Right cardiac atrium (tissue), 5 donors: ENCODE measurements at regions not wholly inside any gene's neighbourhood (a gene's known extent, or its start where the extent isn't known, plus 50 kb on each side); places are given as distances from the start of the nearest gene placed in this dataset.
A peak's percentile ranks its signal among the peaks of the same experiment; 100 is the strongest.

Experiments
- ATAC-seq, 2 donors: fragments of 200-7000 bp; cut with Tn5 transposase; one replicate each; pipeline versions ENCODE4 v1.8.0 to v1.9.1; 2020; ENCODE audit warnings: moderate library complexity in 2 of 2, mild to moderate bottlenecking in 1 of 2
- DNase-seq, 3 donors: peaks; one replicate each; pipeline ENCODE4 v3.0.0-alpha.2; 2020
- H3K27ac ChIP-seq: one replicate; pipeline ENCODE4 v1.5.1; 2013; ENCODE audit warnings: mild to moderate bottlenecking, low read length, control low read depth, moderate library complexity
- H3K27me3 ChIP-seq: one replicate; pipeline ENCODE4 v1.6.1; 2013; ENCODE audit not compliant: control insufficient read depth, insufficient read depth
- H3K4me1 ChIP-seq: one replicate; pipeline ENCODE4 v1.6.1; 2013; ENCODE audit warnings: low read length; ENCODE audit not compliant: control insufficient read depth, insufficient read depth
- H3K4me3 ChIP-seq: one replicate; pipeline ENCODE4 v1.5.1; 2013; ENCODE audit warnings: low read length, control low read depth
- H3K9me3 ChIP-seq: one replicate; pipeline ENCODE4 v1.6.1; 2013; ENCODE audit warnings: low read length; ENCODE audit not compliant: control insufficient read depth
- WGBS: extraction: QIAGEN DNeasy Blood & Tissue Kit; methylation state at CpG from one replicate; pipeline ENCODE4 v1.1.7; 2013; 5-methylcytosine and 5-hydroxymethylcytosine counted together
- intact Hi-C, 4 donors: fragments of 100-400 bp; cut with DNase I; formaldehyde crosslinking; loops; one replicate each; pipeline versions ENCODE4 v1.11.0 to v1.14.0; 2022 to 2023
- donor health status: healthy with polysubstance abuse.
- donor health status: DM: no; HTN: yes; CAD: no.
- donor health status: DM: no; HTN: no; CAD: no.
- donor health status: DM: no; HTN: yes; CAD: no; lungs with severe emphysema.
- donor health status: DM: yes; HTN: yes; CAD: no.

DNA sequence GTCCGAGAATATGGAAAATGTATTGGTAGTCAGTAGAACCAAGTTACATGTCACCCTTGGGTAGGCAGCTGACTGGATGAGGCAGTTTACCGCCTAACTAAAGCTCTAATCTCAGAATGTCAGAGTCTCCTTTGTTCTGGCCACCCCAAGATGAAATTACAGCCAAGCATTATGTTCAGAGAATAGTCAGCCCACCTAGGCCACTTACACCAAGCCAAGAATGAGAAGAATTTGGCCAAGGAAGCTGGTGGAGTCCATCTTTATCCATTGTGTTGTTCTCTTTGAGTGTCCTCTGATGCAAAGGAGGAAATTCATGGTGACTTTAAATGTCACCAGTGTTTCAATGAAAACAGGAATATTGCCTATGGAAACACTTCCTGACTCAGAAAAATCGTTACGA lies 275.1 kb upstream of the MAP3K1 start:
- intact Hi-C loops: no loop called here
- DNase-seq (no peak), ATAC-seq (no peak)
- H3K4me1 ChIP-seq: no peaks in the 10 kb centered on the region
- H3K27ac ChIP-seq: no peak overlapping the region
- no peak overlapping the region for H3K4me3 ChIP-seq
- H3K9me3 ChIP-seq: no peaks in the 10 kb centered on the region
- no peaks in the 10 kb centered on the region for H3K27me3 ChIP-seq
- 79% methylated on average over 4 of the region's 4 CpGs for WGBS

DNA sequence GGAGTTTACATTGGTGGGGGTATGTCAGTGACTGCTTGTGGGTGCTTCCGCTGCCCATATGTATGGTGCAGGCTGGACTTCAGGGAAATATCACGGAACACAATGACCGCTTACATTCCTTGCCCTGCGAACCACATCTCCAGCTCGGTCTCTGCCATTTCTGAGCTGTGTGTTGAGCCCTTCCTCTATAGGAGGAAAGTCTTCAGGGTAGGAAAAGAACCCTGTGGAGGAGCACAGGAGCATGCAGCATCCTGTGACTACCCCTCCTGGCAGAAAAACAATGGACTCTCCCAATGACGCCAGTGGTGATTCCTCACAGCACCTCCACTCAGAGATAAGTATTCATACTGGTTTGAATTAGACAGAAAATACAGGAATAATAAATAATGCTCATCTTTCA lies 276.8 kb upstream of the MAP3K1 start:
- intact Hi-C loops: no loop called here
- Histone ChIP-seq H3K27me3 (no peaks in the 10 kb centered on the region), H3K9me3 (no peaks in the 10 kb centered on the region), H3K4me3 (no peak overlapping the region), H3K27ac (no peak overlapping the region), H3K4me1 (no peaks in the 10 kb centered on the region)
- no peak for DNase-seq
- WGBS: 96% methylated on average over 6 of the region's 6 CpGs
- no peak for ATAC-seq

DNA sequence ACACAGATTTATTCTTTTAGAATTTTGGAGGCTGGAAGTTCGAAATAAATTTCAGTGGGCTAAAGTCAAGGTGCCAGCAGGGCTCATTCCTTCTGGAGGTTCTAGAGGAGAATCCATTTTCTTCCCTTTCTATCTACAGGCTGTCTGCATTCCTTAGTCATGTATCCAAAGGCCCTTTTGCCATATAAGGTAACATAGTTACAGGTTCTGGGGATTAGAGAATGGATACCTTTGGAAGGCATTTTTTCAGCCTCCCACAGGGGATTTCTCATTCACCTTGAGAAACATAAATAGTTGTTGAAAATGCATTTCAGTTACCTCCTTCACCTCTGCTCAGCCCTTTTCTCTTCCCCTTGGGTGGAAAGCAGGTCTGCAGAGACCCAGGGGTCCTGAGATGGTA lies 280.0 kb upstream of the MAP3K1 start:
- WGBS: 98% methylated on average over 1 of the region's 1 CpG
- Histone ChIP-seq H3K4me3 (no peak overlapping the region), H3K4me1 (no peaks in the 10 kb centered on the region), H3K27me3 (no peaks in the 10 kb centered on the region), H3K9me3 (no peaks in the 10 kb centered on the region), H3K27ac (no peak overlapping the region)
- DNase-seq: no peak
- intact Hi-C loops: no loop called here
- no peak for ATAC-seq

DNA sequence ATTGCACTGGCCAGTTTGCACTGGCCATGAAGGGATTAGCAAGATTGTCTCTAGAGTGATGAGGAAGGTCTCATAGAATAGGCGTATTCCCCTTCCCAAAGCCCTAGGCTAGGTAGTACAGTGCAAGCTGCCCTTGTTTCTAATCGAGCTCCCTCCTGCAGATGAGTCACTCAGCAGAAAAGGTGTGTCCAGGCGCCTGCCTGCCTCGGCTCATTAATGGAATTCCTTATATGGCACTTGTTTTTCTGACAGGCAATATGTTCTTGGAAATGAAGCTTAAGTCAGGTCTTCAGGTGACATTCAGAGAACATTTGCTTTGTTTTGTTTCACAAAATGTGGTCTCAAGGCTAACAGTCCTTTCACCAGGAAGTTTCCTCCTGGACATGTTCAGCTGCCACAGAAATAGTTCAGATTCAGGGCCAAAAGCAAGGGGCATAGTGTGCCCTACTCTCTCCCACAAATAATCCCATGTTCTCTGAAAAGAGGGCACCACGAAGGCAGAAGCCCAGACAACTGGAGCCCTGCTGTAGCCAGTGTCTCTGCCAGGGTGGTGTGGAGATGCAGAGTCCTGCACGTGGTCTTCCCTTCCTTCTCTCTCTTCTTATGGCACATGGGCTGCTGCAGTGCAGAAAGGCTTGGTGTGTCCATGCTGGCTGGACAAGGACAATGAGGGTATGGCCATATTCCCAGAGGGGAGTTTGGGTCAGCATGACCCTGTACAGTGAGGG lies 281.1 kb upstream of the MAP3K1 start:
- Histone ChIP-seq H3K4me1 (no peaks in the 10 kb centered on the region), H3K9me3 (no peaks in the 10 kb centered on the region), H3K27ac (no peak overlapping the region), H3K27me3 (no peaks in the 10 kb centered on the region), H3K4me3 (no peak overlapping the region)
- DNase-seq: no peak
- 92% methylated on average over 6 of the region's 6 CpGs for WGBS
- intact Hi-C loops: no loop called here
- no peak for ATAC-seq

DNA sequence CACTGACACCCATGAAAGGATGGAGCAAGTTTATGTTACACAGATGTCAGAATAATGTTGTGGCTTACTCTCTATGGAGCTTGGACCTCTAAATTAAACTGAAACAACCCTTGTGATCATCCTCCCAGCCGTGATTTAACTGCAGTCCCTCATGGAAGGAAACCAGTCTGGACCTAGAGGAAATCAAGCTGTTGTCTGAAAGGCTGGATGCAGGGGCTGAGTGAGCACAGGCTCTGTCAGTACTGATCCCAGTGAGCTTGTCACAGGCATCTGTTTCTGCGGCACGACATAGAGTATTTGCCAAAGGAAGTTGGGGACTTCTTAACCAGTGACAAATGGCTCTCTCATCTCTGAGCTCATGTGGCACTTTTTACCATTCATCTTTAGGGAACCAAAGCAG lies 282.9 kb upstream of the MAP3K1 start:
- intact Hi-C loops: no loop called here
- Histone ChIP-seq H3K9me3 (no peaks in the 10 kb centered on the region), H3K4me1 (no peaks in the 10 kb centered on the region), H3K4me3 (no peak overlapping the region), H3K27ac (no peak overlapping the region), H3K27me3 (no peaks in the 10 kb centered on the region)
- 54% methylated on average over 3 of the region's 3 CpGs for WGBS
- no peak for ATAC-seq
- DNase-seq: no peak

DNA sequence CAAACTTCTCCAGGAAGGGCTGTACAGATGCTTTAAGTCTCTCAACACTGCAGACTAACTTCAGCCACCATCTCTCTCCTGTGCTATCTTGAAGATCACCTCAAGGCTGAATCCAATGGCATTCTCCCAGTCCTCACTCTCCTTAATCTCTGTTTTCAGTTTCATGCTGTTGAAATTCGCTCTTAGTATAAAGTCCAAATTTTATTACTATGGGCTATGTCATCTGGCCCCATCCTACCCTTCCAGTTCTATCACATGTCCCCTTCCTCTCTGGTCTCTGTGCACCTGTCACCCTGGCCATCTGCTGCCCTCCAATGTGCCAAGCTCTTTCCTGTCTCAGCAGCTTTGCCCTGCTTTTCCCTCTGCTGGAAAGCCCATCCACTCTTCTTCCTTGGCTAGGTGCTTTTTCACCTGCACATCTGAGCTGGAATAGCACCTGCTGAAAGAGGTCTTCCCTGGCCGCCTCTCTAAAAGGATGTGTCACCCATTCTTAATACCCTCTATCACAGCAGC lies 284.7 kb upstream of the MAP3K1 start:
- 97% methylated on average over 2 of the region's 2 CpGs for WGBS
- no peak for DNase-seq

DNA sequence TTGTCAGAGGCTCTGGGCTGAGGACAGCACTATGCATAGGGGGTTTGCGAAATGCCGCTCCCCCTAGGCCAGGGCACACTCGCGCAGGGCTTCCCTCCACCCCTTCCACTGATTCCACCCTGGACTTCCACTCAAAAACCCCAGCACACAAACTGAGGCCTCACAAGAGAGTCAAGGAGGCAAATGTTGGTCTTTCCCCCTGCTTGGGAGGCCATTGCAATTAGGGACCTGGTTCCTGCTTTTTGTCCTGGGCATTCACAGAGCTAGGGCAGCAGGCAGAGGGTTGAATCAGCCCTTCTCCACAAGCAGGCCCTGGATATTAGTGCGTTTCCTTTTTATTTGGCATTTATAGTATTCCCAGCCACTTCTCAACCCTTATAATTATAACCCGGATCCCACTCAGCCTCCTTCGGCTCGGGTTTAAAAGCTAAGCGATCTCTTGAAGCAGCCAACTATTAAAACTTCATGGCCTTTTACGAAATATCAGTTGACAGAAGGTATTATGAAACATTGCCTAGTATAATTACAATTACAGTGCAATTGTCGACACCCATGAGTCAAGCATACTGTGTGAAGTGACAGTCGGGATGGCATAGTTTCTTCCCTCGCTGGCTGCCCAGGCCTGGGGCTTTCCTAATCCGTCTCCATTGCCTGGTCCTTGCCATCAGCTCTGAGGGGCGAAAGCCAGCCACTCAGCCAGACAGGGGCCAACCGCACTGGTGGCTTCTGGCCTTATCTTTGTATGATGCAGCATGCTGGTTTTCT lies 285.5 kb upstream of the MAP3K1 start:
- Histone ChIP-seq H3K27ac (no peak overlapping the region), H3K9me3 (no peaks in the 10 kb centered on the region), H3K4me3 (no peak overlapping the region), H3K4me1 (no peaks in the 10 kb centered on the region), H3K27me3 (no peaks in the 10 kb centered on the region)
- ATAC-seq: peak in 1 of 2 donors; percentile 26
- 85% methylated on average over 16 of the region's 16 CpGs for WGBS
- no peak for DNase-seq
- intact Hi-C loops: no loop called here

More for the DNA sequence above, 284.7 kb upstream of the MAP3K1 start:
- Histone ChIP-seq H3K27me3 (no peaks in the 10 kb centered on the region), H3K4me3 (no peak overlapping the region), H3K27ac (no peak overlapping the region), H3K9me3 (no peaks in the 10 kb centered on the region), H3K4me1 (no peaks in the 10 kb centered on the region)
- no peak for ATAC-seq
- intact Hi-C loops: no loop called here

DNA sequence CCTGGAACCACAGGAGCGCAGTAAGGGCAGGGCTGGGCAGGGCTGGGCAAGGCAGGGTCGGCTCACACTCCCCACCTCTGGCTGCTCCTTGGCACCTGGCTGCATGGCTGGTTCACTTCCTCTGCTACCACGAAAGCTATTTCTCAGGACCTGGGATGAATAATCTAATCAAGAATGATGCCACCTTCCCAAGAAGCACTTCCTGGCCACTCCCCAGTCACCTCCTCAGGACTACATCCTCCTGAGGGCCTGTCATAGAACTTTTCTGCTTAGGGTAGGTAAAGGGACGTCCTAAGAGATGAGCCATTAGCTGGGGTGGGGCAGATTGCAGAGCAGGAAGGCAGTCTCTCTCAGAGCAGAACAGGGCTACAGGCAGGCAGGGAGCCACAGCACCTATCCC lies 288.2 kb upstream of the MAP3K1 start:
- H3K4me3 ChIP-seq: no peak overlapping the region
- WGBS: 86% methylated on average over 4 of the region's 4 CpGs
- intact Hi-C loops: no loop called here
- no peaks in the 10 kb centered on the region for H3K9me3 ChIP-seq
- H3K27me3 ChIP-seq: no peaks in the 10 kb centered on the region
- DNase-seq: no peak
- ATAC-seq: no peak
- H3K27ac ChIP-seq: no peak overlapping the region
- H3K4me1 ChIP-seq: no peaks in the 10 kb centered on the region

DNA sequence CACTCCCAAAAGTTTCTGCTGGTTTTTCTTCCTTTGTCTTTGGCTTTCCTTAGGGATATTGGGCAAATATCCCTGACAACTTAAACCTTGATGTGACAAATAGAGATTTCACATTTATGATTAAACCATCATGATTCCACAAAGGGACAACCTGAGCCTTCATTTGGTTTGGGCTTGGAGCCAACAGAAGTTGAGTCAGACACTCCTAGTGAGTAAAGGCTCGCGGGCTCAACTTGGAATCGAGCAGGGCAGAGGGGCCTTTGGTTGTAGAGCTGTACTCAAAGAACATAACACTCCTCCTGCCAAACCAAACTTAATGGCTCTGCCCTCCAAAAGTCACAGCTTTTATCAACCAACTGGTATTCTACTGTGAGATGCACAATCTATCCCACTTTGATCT lies 290.2 kb upstream of the MAP3K1 start:
- Histone ChIP-seq H3K27ac (no peak overlapping the region), H3K27me3 (no peaks in the 10 kb centered on the region), H3K4me3 (no peak overlapping the region), H3K4me1 (no peaks in the 10 kb centered on the region), H3K9me3 (no peaks in the 10 kb centered on the region)
- no peak for DNase-seq
- ATAC-seq: no peak
- WGBS: 79% methylated on average over 3 of the region's 3 CpGs
- intact Hi-C loops: no loop called here

DNA sequence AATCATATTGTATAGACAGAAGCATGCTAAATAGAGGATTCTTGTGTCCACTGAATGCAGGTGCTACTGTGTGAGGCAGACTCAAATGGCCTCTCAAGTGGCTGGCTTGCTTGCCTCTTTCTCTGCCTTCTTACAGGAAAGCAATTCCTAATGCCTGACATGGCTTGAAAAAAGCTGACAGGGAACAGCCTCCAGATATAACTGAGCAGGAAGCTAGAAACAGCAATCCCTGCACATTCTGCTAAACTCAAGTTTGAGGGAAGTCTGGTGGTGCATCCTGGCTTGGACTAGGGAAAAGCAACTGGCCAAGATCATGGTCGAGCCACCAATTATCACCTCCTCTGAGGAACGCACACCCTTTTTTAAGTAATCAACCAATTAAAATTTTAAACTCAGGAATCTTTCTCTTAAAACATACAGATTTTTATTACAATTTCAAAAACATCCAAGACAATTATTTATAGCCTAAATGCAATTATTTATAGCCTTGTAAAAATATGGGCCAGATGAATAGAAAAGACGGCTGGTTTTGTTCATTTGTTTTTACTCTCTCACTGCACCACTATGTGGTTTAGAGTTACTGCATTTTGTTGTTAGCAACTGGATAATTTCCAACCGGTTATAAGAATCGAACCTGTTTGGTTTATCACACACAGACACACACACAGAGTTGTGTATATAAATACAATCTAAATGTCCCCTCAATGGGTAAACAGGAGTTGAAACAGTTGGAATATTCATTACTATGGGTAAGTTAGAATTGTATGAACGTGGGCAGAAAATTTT lies 290.9 kb upstream of the ANKRD55 start:
- ATAC-seq: peak in 1 of 2 donors; percentile 69
- Histone ChIP-seq H3K4me1 (no peaks in the 10 kb centered on the region), H3K9me3 (no peaks in the 10 kb centered on the region), H3K4me3 (no peak overlapping the region), H3K27me3 (no peaks in the 10 kb centered on the region), H3K27ac (no peak overlapping the region)
- 58% methylated on average over 6 of the region's 6 CpGs for WGBS
- intact Hi-C loops: no loop called here
- DNase-seq: no peak

DNA sequence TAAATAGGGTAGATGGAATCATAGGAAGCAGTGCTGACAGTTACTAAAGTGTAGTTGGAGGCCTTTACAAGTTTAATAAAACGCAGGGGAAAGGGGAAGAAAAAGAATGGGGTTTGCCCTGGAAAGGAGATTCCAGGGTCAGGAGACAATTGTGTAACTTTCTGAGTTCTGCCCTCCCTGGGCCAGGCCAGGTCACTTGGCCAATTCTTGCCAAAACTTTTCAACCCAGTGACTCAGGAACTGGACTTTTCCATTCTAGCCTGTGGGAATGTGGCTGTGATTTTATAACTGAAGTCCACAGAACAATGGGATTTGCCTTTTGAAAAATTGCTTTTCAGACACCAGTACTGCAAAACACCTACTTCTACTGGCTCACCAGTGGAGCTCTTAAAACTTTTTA lies 289.8 kb upstream of the ANKRD55 start:
- intact Hi-C loops: no loop called here
- Histone ChIP-seq H3K27me3 (no peaks in the 10 kb centered on the region), H3K4me3 (no peak overlapping the region), H3K9me3 (no peaks in the 10 kb centered on the region), H3K27ac (no peak overlapping the region), H3K4me1 (no peaks in the 10 kb centered on the region)
- DNase-seq (peak; percentile 62 to 64 (median 62)), ATAC-seq (peak; percentile 88 to 90)
- 30% methylated on average over 1 of the region's 1 CpG for WGBS
